CD14-positive monocyte (primary cell): ENCODE measurements at regions not wholly inside any gene's neighbourhood (a gene's known extent, or its start where the extent isn't known, plus 50 kb on each side); places are given as distances from the start of the nearest gene placed in this dataset.

ENCODE experiments used
- DNase-seq, 3 donors: peaks; one replicate each; pipeline ENCODE4 v3.0.0-alpha.2; 2011 to 2022
- H2AFZ ChIP-seq: 2 replicates; pipeline ENCODE4 v1.6.0; 2012; ENCODE audit warnings: mild to moderate bottlenecking, low read depth, low read length, inconsistent platforms; ENCODE audit not compliant: insufficient read depth, poor library complexity, severe bottlenecking
- H3K27ac ChIP-seq, 2 donors: 1 replicate in 1 of 2; 2 replicates in 1 of 2; pipeline ENCODE4 v1.5.1; 2012 to 2013; ENCODE audit warnings: low read length in 2 of 2, control low read depth in 1 of 2, inconsistent platforms in 1 of 2, low read depth in 1 of 2, mild to moderate bottlenecking in 1 of 2
- H3K27me3 ChIP-seq, 2 donors: one replicate each; pipeline versions ENCODE4 v1.6.0 to v1.6.1; 2011 to 2013; ENCODE audit warnings: low read length in 2 of 2; ENCODE audit not compliant: control insufficient read depth in 2 of 2, insufficient read depth in 2 of 2
- H3K36me3 ChIP-seq, 2 donors: replicated peaks in 1 of 2; 1 replicate in 1 of 2; 2 replicates in 1 of 2; pipeline versions ENCODE4 v1.5.1 to v1.6.1; 2012 to 2013; ENCODE audit warnings: low read length in 2 of 2, control low read depth in 1 of 2, inconsistent platforms in 1 of 2, mild to moderate bottlenecking in 1 of 2; ENCODE audit not compliant: insufficient read depth in 2 of 2, control insufficient read depth in 1 of 2
- H3K4me1 ChIP-seq, 2 donors: 1 replicate in 1 of 2; 2 replicates in 1 of 2; pipeline versions ENCODE4 v1.5.1 to v1.6.1; 2012 to 2013; ENCODE audit warnings: low read length in 2 of 2, control low read depth in 1 of 2, inconsistent platforms in 1 of 2, mild to moderate bottlenecking in 1 of 2, moderate library complexity in 1 of 2; ENCODE audit not compliant: insufficient read depth in 2 of 2, control insufficient read depth in 1 of 2
- H3K4me2 ChIP-seq: replicated peaks from 2 replicates; pipeline ENCODE3; 2012; ENCODE audit warnings: low read length, moderate library complexity, mild to moderate bottlenecking; ENCODE audit not compliant: poor library complexity, severe bottlenecking; ENCODE audit errors: extremely low read depth
- H3K4me3 ChIP-seq, 3 experiments: fragments of 200-600 bp in 1 of 3; sonication (generic) in 1 of 3; replicated peaks in 1 of 3; 1 replicate in 2 of 3; 2 replicates in 1 of 3; pipeline ENCODE4 v1.5.1; 2011 to 2013; ENCODE audit warnings: low read length in 3 of 3, mild to moderate bottlenecking in 3 of 3, control low read depth in 2 of 3, low read depth in 2 of 3, inconsistent platforms in 1 of 3, moderate library complexity in 1 of 3
- H3K79me2 ChIP-seq: 2 replicates; pipeline ENCODE4 v1.6.0; 2012; ENCODE audit warnings: mild to moderate bottlenecking, control low read depth, inconsistent platforms, low read length, moderate library complexity; ENCODE audit not compliant: insufficient read depth
- H3K9ac ChIP-seq: 2 replicates; pipeline ENCODE4 v1.6.0; 2017; ENCODE audit warnings: low read length, mild to moderate bottlenecking; ENCODE audit not compliant: insufficient read depth, poor library complexity, severe bottlenecking
- H3K9me3 ChIP-seq, 2 donors: replicated peaks in 1 of 2; 1 replicate in 1 of 2; 2 replicates in 1 of 2; pipeline versions ENCODE4 v1.5.1 to v1.6.1; 2012 to 2013; ENCODE audit warnings: low read length in 2 of 2, control low read depth in 1 of 2; ENCODE audit not compliant: control insufficient read depth in 1 of 2, insufficient read depth in 1 of 2
- H4K20me1 ChIP-seq: 2 replicates; pipeline ENCODE4 v1.6.0; 2012; ENCODE audit warnings: mild to moderate bottlenecking, low read length, control low read depth, moderate library complexity; ENCODE audit not compliant: insufficient read depth
- H3K27ac Mint-ChIP-seq, 7 donors: one replicate each; pipeline ENCODE4 v1.8.0; 2020; ENCODE audit warnings: mild to moderate bottlenecking in 7 of 7, mixed read lengths in 7 of 7, moderate library complexity in 6 of 7, inconsistent platforms in 2 of 7
- H3K27me3 Mint-ChIP-seq, 3 donors: one replicate each; pipeline ENCODE4 v1.8.0; 2021 to 2022; ENCODE audit warnings: low read depth in 3 of 3, mild to moderate bottlenecking in 3 of 3, mixed read lengths in 3 of 3, moderate library complexity in 3 of 3, inconsistent platforms in 1 of 3
- H3K36me3 Mint-ChIP-seq, 2 donors: one replicate each; pipeline ENCODE4 v1.8.0; 2020; ENCODE audit warnings: mixed read lengths in 2 of 2, inconsistent platforms in 1 of 2, mild to moderate bottlenecking in 1 of 2
- H3K4me1 Mint-ChIP-seq: one replicate; pipeline ENCODE4 v1.8.0; 2020; ENCODE audit warnings: mild to moderate bottlenecking, mixed read lengths
- H3K4me3 Mint-ChIP-seq, 2 donors: one replicate each; pipeline ENCODE4 v1.8.0; 2020; ENCODE audit warnings: mild to moderate bottlenecking in 2 of 2, mixed read lengths in 2 of 2, moderate library complexity in 1 of 2
- H3K9me3 Mint-ChIP-seq, 7 donors: one replicate each; pipeline ENCODE4 v1.8.0; 2020 to 2022; ENCODE audit warnings: mixed read lengths in 7 of 7, mild to moderate bottlenecking in 6 of 7, moderate library complexity in 6 of 7, inconsistent platforms in 2 of 7
- CTCF ChIP-seq: fragments of 200-600 bp; IDR thresholded peaks from one replicate; pipeline ENCODE4 v1.8.0; 2022; ENCODE audit warnings: antibody characterized with exemption, mild to moderate bottlenecking
- WGBS: methylation state at CpG from one replicate; pipeline ENCODE4 v1.1.5; 2013; ENCODE audit warnings: missing lambda C conversion rate; ENCODE audit not compliant: insufficient coverage; 5-methylcytosine and 5-hydroxymethylcytosine counted together
- intact Hi-C, 2 donors: fragments of 100-400 bp; cut with micrococcal nuclease; formaldehyde crosslinking; loops; one replicate each; pipeline versions ENCODE4 v1.15.0 to v1.15.1; 2023

GRCh38 chr9:16178294-16178693 lies 625.5 kb downstream of the CCDC171 start:
- peaks cover 0 to 3% (median 0%) of the 10 kb centered on the region in 3 donors for H3K27me3 Mint-ChIP-seq
- H3K79me2 ChIP-seq: no peaks in the 10 kb centered on the region
- no peak overlapping the region for H3K27ac Mint-ChIP-seq
- no peaks in the 10 kb centered on the region for H4K20me1 ChIP-seq
- no peak for DNase-seq
- H3K27me3 ChIP-seq: no peaks in the 10 kb centered on the region
- no peak overlapping the region for H3K4me2 ChIP-seq
- H3K4me1 Mint-ChIP-seq: no peaks in the 10 kb centered on the region
- no peaks in the 10 kb centered on the region for H3K36me3 Mint-ChIP-seq
- no peak overlapping the region for H3K4me3 ChIP-seq
- H3K4me1 ChIP-seq: no peaks in the 10 kb centered on the region
- H2AFZ ChIP-seq: no peak overlapping the region
- TF ChIP-seq CTCF: no peak
- no peak overlapping the region for H3K27ac ChIP-seq
- H3K9me3 Mint-ChIP-seq: peaks cover 0 to 5% (median 2%) of the 10 kb centered on the region in 7 donors
- no peak overlapping the region for H3K9ac ChIP-seq
- intact Hi-C loops: no loop called here
- no peaks in the 10 kb centered on the region for H3K9me3 ChIP-seq
- H3K36me3 ChIP-seq: no peaks in the 10 kb centered on the region
- H3K4me3 Mint-ChIP-seq: no peak overlapping the region

- H3K27ac ChIP-seq: no peak overlapping the region
- no peaks in the 10 kb centered on the region for H3K9me3 ChIP-seq
- H3K4me3 ChIP-seq: no peak overlapping the region
- DNase-seq: no peak
- H3K79me2 ChIP-seq: no peaks in the 10 kb centered on the region
- Mint-ChIP-seq H3K4me1 (no peaks in the 10 kb centered on the region), H3K36me3 (no peaks in the 10 kb centered on the region), H3K4me3 (no peak overlapping the region), H3K27me3 (peaks cover 0 to 3% (median 0%) of the 10 kb centered on the region in 3 donors), H3K9me3 (peaks cover 0 to 7% (median 3%) of the 10 kb centered on the region in 7 donors), H3K27ac (no peak overlapping the region)
- no peaks in the 10 kb centered on the region for H3K27me3 ChIP-seq
- no peaks in the 10 kb centered on the region for H4K20me1 ChIP-seq
- H3K4me2 ChIP-seq: no peak overlapping the region
- no peak overlapping the region for H3K9ac ChIP-seq
- H3K36me3 ChIP-seq: no peaks in the 10 kb centered on the region
- intact Hi-C loops: no loop called here
- H3K4me1 ChIP-seq: no peaks in the 10 kb centered on the region
- 89% methylated on average over 1 of the region's 5 CpGs for WGBS
- no peak for TF ChIP-seq CTCF
- H2AFZ ChIP-seq: no peak overlapping the region
Observed at GRCh38 chr9:16179566-16179965, 626.7 kb downstream of the CCDC171 start.
